Glomerular visceral epithelial cell (primary cell): ENCODE measurements at regions not wholly inside any gene's neighbourhood (a gene's known extent, or its start where the extent isn't known, plus 50 kb on each side); places are given as distances from the start of the nearest gene placed in this dataset.

Experiments used
- DNase-seq: peaks from one replicate; pipeline ENCODE4 v3.0.0-alpha.2; 2016; ENCODE audit errors: extremely low spot score

- DNase-seq = no peak
Measured at GRCh38 chr13:78334059-78334458, 269.3 kb downstream of the POU4F1 start.

DNA sequence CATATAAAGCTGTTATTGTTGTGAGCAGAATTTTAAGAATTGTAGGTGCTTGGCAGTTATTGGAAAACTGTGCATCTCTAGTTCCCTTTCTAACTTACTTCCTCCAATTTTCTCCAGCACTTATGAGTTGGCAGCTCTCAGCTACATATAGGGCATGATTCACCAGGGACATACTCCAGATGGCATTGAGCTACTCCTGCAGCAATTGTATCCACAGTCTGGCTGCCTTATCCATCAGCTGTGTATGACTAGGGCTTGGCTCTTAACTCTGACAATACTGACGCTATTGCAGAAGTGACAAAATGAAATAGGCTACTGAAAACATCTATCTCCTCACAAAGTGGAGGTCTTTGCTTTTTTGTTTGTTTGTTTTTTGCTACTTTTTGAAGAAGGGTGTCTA lies 276.7 kb downstream of the POU4F1 start:
- no peak for DNase-seq

- no peak for DNase-seq
Measured at GRCh38 chr13:78325585-78325984, 277.8 kb downstream of the POU4F1 start.

- peak; percentile 33 for DNase-seq
Measured at GRCh38 chr13:78323848-78324247, 279.5 kb downstream of the POU4F1 start.

- no peak for DNase-seq
Measured at GRCh38 chr13:78323040-78323439, 280.3 kb downstream of the POU4F1 start.

- DNase-seq = no peak
Measured at GRCh38 chr13:78319101-78319627, 284.2 kb downstream of the POU4F1 start.

DNA sequence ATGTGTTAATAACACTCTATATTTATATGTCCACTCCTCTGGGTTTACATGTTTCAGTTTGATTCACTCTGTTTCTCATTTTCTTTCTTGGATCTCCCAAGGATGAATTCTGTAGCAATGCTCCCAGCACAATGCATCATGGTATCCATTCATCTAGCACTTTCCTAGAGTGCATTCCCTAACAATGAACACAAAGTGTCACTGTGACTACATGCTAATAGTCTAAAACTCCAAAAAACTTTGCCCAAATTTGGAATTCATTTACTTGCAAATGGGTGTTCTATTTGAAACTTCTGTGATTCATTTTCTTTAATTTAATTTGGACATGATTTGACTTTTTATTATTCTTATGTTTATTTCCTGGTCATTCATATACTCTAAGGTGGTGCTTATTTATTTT lies 286.3 kb downstream of the POU4F1 start:
- DNase-seq = no peak

DNA sequence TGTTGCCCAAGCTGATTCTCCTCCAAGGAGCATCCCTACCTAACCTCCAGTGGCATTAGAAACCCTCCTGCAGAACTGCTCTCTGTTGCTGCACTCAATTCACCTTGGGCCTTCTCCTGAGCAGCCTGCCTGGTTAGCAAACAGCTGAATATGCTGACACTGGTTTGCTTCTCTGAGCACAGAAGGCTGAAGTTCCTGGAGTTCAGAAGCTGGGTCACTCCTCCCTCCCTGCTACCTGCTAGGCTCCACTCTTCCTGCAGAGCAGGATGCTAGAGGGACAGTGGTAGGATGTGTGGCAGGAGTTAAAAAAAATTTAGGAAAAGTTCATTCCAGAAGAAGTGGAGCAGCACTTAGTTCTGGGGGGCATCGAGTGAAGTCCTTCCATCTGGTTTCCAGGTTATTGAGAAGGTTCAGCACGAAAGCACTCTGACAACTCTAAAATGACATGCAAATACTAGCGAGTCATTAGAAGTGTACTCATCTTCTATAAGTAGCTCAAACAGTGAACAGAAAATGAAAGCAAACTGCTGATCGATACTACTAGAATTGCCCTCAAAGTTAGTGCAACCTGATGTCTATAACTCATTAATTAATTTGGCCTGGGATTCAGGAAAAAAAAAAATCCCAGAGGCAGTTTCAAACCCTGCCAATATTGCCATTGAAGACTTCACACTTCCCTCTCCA lies 293.7 kb downstream of the POU4F1 start:
- DNase-seq = no peak

GRCh38 chr13:78306519-78307206 lies 296.7 kb downstream of the POU4F1 start:
- no peak for DNase-seq

- DNase-seq = no peak
Measured at GRCh38 chr13:78305171-78305570, 298.2 kb downstream of the POU4F1 start.

DNA sequence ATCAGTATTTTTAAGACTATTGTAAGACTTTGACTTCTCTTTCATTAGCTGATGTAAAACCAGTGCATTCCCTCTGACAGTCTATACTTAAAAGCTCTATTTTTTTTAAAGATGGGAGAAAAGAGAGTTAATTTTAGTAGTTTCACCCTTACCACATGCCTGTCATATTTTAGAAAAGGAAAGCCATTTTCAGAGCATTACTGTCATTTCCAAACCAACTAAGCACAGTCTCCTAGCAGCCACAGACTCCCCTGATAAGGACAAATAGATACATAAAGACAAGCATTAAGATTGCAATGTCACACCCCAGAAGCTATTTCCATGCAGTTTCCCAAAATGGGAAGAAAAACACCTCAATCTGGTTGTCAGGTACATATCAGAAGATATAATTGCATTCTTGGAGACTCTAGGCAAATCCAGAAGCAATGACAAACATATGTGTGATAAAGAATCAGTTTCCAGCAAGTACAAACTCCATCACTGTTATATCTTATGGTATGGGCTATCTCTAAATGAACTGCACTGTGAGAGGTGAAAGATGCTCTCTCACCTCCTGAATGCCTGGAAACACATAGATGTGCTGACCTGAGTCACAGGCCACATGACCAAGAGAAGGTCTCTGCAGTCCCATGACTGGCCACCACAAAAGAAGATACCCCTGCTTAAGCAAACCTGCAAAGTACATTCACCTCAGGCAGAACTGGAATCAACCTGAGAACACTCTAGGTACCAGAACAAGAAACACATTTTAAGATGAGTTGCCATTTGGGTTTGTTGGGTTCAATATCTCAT lies 303.3 kb downstream of the POU4F1 start:
- DNase-seq = no peak

DNA sequence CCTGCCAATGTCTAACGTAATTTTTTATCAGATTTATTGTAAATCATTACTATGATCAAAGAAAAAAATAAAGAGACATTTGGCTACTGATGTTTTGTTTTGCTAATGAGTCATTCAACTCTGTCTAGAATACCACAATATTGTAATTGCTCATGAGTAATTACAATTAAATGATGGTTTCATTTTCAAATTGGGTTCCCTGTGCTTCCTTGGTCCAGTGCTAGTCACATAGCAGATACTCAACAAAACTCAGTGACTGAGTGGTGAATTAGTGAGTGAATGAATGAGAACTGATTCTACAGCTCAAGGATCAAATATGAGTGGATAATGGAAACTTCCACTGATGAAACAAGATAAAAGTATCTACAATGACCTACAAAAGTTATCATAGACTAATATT lies 304.7 kb downstream of the POU4F1 start:
- DNase-seq = no peak

DNA sequence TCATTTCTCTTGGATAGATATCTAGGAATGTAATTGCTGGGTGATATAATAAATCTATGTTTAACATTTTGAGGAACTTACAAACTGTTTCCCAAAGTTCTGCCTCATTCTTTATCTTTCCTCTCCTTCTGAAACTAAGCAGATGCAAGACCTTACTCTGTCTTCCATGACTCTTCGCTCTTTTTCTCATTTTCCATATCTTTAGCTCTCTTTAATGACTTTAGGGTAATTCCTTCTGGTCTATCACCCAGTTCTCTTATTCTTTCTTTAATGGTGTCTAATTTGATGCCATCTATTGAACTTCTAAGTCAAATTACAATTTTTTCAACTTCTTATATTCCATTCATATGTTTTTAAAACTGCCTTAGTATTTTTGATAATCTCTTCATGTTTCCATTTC lies 316.6 kb downstream of the POU4F1 start:
- no peak for DNase-seq

DNA sequence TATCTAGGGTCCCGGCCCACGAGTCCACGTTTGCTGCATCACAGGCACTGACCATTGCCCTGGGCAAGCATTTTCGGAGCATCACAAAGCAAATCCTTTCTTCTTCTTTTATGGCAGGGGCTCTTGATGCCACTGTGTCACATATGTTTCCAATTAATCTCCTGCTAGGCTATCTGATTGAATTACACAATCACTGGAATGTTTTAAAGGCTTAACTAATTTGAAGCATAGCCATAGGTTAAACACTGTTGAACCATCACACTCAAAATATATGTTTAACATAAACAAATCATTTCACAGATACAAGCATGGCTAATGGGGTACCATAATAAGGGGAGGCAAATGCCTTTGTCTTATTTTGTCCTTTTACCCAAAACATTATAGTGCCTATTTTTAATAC lies 338.3 kb downstream of the POU4F1 start:
- no peak for DNase-seq

- DNase-seq = no peak
Measured at GRCh38 chr13:78258304-78258703, 339.7 kb upstream of the EDNRB start.

DNA sequence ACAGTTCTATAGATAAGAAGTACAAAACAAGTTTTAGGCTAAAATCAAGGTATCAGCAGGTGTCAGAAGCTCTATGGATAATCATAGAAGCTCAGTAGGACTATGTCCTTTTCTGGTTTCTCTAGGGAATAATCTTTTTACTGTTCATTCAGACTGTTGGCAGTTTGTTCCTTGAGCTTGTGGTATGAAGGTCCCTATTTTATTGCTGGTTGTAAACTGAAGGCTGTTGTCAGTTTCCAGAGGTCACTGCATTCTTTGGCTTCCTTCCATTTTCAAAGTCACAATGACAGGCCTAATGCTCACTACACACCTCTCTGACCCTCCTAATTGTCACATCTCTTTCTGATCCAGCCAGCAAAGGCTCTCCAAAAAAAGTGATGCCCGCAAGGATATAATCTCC lies 337.9 kb upstream of the EDNRB start:
- no peak for DNase-seq

DNA sequence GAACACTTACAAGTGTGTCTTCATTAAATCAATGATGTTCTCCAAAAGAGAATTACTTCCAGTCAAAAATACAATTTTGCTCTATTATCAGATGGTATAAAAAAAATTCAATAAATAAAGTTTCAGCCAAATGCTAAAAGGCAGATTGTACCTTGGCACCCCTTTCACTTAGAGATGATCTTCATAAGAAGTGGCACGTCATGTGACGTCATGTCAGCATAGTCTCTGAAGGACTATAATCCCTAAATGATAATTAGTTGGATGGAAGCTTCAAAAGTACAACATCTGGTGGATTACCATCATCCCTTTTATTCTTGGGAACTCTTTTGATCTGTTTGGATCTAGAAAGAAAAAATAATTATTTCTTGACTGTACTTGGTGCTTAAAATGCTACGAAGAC lies 335.5 kb upstream of the EDNRB start:
- no peak for DNase-seq

DNA sequence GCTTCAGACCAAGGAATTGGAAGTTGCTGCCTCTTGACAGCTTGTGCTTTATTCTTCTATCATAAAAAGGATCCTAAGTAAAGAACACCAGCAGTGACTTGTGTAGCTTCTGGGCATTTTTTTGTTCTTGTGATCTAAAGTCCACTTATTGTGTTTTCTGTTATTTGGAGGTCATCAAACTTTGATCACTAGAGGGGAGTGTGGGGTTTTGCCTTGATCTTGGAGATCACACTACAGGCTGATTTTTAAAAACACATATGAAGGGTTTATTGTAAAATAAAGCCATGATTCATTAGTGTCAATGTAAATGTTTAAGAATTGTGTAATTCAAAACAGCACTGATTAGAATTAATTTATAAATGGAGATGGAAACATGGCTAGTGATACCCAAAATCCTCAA lies 328.7 kb upstream of the EDNRB start:
- no peak for DNase-seq

GRCh38 chr13:78241278-78241919 lies 322.8 kb upstream of the EDNRB start:
- DNase-seq = peak; percentile 31

DNA sequence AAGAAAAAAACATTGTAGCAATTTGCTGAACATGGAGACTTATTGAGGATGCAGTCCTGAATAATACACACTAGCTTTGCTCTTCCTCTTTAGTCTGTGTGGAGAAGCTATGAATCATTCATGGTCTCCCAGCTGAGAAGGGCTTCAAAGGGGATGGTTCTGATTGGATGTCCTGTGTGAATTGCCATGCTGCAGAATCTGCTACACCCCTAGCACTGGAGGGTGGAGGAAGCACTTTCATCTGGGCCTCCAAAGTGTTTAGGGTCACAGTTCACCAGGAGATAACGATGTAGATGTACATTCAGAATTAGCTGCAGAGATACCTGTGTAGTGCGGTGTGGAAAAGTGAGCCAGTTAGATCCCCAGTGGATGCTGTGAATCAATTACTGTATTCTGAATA lies 321.1 kb upstream of the EDNRB start:
- DNase-seq = peak; percentile 5

GRCh38 chr13:78238911-78239310 lies 320.3 kb upstream of the EDNRB start:
- peak; percentile 20 for DNase-seq

DNA sequence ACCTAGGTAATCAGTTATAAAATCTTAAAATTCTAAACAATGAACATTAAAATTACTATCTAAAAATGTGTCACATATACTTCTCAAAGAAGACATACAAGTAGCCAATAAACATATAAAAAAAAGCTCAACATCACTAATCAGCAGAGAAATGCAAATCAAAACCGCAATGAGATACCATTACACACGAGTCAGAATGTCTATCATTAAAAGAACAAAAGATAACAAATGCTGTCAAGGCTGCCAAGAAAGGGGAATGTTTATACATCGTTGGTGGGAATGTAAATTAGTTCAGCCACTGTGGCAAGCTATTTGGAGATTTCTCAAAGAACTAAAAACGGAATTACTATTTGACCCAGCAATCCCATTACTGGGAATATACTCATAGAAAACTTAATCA lies 310.3 kb upstream of the EDNRB start:
- no peak for DNase-seq
